Hepatocyte (in vitro differentiated cells): ENCODE measurements at regions not wholly inside any gene's neighbourhood (a gene's known extent, or its start where the extent isn't known, plus 50 kb on each side); places are given as distances from the start of the nearest gene placed in this dataset.

Experiments used
- DNase-seq: peaks from one replicate; pipeline ENCODE4 v3.0.0-alpha.2; 2016; ENCODE audit warnings: low spot score
- H2AFZ ChIP-seq: fragments of 200-600 bp; sonication (generic); 2 replicates; pipeline ENCODE4 v1.6.0; 2016; ENCODE audit warnings: antibody characterized with exemption, mild to moderate bottlenecking
- H3K27ac ChIP-seq: fragments of 200-600 bp; sonication (generic); 2 replicates; pipeline ENCODE4 v1.5.1; 2016; ENCODE audit warnings: mild to moderate bottlenecking
- H3K27me3 ChIP-seq: fragments of 200-600 bp; sonication (generic); 2 replicates; pipeline ENCODE4 v1.6.1; 2016
- H3K36me3 ChIP-seq: fragments of 200-600 bp; sonication (generic); replicated peaks from 2 replicates; pipeline ENCODE4 v1.5.1; 2016; ENCODE audit warnings: low read depth; ENCODE audit not compliant: insufficient read depth
- H3K4me1 ChIP-seq: fragments of 200-600 bp; sonication (generic); 2 replicates; pipeline ENCODE4 v1.5.1; 2016; ENCODE audit warnings: mild to moderate bottlenecking, moderate library complexity; ENCODE audit not compliant: insufficient read depth
- H3K4me2 ChIP-seq: fragments of 200-600 bp; sonication (generic); 2 replicates; pipeline ENCODE4 v1.6.0; 2016
- H3K4me3 ChIP-seq: fragments of 200-600 bp; sonication (generic); 2 replicates; pipeline ENCODE4 v1.5.1; 2016; ENCODE audit warnings: mild to moderate bottlenecking
- H3K79me2 ChIP-seq: fragments of 200-600 bp; sonication (generic); 2 replicates; pipeline ENCODE4 v1.6.0; 2017; ENCODE audit warnings: mild to moderate bottlenecking
- H3K9me2 ChIP-seq: fragments of 200-600 bp; sonication (generic); replicated peaks from 2 replicates; pipeline ENCODE4 v1.6.0; 2017; ENCODE audit warnings: mild to moderate bottlenecking; ENCODE audit not compliant: insufficient read depth
- H3K9me3 ChIP-seq: fragments of 200-600 bp; sonication (generic); 2 replicates; pipeline ENCODE4 v1.5.1; 2016; ENCODE audit warnings: low read depth, mild to moderate bottlenecking
- H4K20me1 ChIP-seq: fragments of 200-600 bp; sonication (generic); 2 replicates; pipeline ENCODE4 v1.6.0; 2016; ENCODE audit warnings: mild to moderate bottlenecking; ENCODE audit not compliant: insufficient read depth, poor library complexity, severe bottlenecking
- EZH2 ChIP-seq: fragments of 200-600 bp; sonication (generic); IDR thresholded peaks from 2 replicates; pipeline ENCODE4 v1.6.1; 2016; ENCODE audit warnings: antibody characterized with exemption, mild to moderate bottlenecking, borderline replicate concordance
- EZH2phosphoT487 ChIP-seq: fragments of 200-600 bp; sonication (generic); IDR thresholded peaks from one replicate; pipeline ENCODE4 v1.6.1; 2018; ENCODE audit warnings: antibody characterized with exemption, mild to moderate bottlenecking, low read depth, moderate library complexity; ENCODE audit not compliant: unreplicated experiment, severe bottlenecking
- WGBS: methylation state at CpG from one replicate; pipeline ENCODE4 v1.1.6; 2016; ENCODE audit warnings: low lambda C conversion rate; ENCODE audit errors: missing lambda C conversion rate; 5-methylcytosine and 5-hydroxymethylcytosine counted together
- TF ChIP-seq, protein P1 (sequence below): fragments of 200-600 bp; sonication (generic); IDR thresholded peaks from 2 replicates; pipeline ENCODE4 v1.5.1; 2016; ENCODE audit warnings: antibody characterized with exemption, mild to moderate bottlenecking; ENCODE audit not compliant: poor library complexity

DNA sequence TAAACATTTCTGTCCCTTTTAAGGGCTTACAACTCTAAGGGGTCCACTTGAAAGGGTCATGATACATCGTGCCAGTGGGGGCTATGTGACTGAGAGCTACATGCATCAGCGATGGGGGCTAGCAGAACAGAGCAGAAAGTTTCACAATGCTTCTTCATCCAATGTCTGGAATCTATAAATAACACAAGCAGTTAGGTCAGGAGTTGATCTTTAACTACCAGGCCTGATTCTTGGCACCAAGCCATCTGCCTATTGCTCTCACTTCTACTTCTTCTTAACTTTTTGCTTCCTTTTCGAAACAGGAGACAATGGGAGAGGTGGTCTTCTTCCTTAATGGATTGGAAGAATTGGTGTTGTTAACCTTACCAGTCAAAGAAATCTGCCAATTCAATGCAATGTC lies 410.0 kb downstream of the TGFB2 start:
- no peaks in the 10 kb centered on the region for H3K27me3 ChIP-seq
- H3K4me1 ChIP-seq = no peaks in the 10 kb centered on the region
- H3K27ac ChIP-seq = no peak overlapping the region
- no peak overlapping the region for H3K4me3 ChIP-seq
- H3K9me2 ChIP-seq = no peaks in the 10 kb centered on the region
- 91% methylated on average over 3 of the region's 3 CpGs for WGBS
- no peak overlapping the region for H2AFZ ChIP-seq
- H3K36me3 ChIP-seq = no peaks in the 10 kb centered on the region
- TF ChIP-seq, protein P1, sequence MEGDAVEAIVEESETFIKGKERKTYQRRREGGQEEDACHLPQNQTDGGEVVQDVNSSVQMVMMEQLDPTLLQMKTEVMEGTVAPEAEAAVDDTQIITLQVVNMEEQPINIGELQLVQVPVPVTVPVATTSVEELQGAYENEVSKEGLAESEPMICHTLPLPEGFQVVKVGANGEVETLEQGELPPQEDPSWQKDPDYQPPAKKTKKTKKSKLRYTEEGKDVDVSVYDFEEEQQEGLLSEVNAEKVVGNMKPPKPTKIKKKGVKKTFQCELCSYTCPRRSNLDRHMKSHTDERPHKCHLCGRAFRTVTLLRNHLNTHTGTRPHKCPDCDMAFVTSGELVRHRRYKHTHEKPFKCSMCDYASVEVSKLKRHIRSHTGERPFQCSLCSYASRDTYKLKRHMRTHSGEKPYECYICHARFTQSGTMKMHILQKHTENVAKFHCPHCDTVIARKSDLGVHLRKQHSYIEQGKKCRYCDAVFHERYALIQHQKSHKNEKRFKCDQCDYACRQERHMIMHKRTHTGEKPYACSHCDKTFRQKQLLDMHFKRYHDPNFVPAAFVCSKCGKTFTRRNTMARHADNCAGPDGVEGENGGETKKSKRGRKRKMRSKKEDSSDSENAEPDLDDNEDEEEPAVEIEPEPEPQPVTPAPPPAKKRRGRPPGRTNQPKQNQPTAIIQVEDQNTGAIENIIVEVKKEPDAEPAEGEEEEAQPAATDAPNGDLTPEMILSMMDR = no peak
- no peak for TF ChIP-seq EZH2phosphoT487
- no peak for TF ChIP-seq EZH2
- no peaks in the 10 kb centered on the region for H3K9me3 ChIP-seq
- H4K20me1 ChIP-seq = no peaks in the 10 kb centered on the region
- DNase-seq = peak; percentile 43
- H3K4me2 ChIP-seq = no peak overlapping the region
- H3K79me2 ChIP-seq = no peaks in the 10 kb centered on the region

DNA sequence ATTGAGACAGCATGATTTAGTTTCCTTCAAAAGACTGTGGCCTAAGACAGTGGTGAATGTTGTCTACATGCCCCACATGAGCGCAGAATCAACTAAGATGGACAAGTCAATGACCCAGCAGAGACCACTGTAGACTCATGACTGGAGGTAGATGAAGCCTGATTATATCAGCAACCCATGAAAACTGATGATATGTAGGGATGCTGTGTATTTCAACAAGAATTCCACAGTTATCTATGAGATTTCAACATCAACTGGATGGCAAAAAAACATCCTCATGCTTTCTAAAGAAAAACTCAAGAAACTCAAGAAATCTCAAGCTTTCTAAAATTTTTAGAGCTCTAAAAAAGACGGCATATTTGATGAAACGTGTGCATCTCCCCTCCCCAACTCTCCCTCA lies 413.9 kb upstream of the LYPLAL1 start:
- H2AFZ ChIP-seq = no peak overlapping the region
- H3K27ac ChIP-seq = no peak overlapping the region
- WGBS = 86% methylated on average over 3 of the region's 3 CpGs
- no peak for TF ChIP-seq EZH2phosphoT487
- TF ChIP-seq, protein P1 = no peak
- TF ChIP-seq EZH2 = no peak
- no peaks in the 10 kb centered on the region for H4K20me1 ChIP-seq
- no peaks in the 10 kb centered on the region for H3K79me2 ChIP-seq
- DNase-seq = no peak
- no peak overlapping the region for H3K4me3 ChIP-seq
- H3K4me2 ChIP-seq = no peak overlapping the region
- H3K27me3 ChIP-seq = no peaks in the 10 kb centered on the region
- no peaks in the 10 kb centered on the region for H3K36me3 ChIP-seq
- no peaks in the 10 kb centered on the region for H3K9me3 ChIP-seq
- H3K9me2 ChIP-seq = no peaks in the 10 kb centered on the region
- H3K4me1 ChIP-seq = no peaks in the 10 kb centered on the region

DNA sequence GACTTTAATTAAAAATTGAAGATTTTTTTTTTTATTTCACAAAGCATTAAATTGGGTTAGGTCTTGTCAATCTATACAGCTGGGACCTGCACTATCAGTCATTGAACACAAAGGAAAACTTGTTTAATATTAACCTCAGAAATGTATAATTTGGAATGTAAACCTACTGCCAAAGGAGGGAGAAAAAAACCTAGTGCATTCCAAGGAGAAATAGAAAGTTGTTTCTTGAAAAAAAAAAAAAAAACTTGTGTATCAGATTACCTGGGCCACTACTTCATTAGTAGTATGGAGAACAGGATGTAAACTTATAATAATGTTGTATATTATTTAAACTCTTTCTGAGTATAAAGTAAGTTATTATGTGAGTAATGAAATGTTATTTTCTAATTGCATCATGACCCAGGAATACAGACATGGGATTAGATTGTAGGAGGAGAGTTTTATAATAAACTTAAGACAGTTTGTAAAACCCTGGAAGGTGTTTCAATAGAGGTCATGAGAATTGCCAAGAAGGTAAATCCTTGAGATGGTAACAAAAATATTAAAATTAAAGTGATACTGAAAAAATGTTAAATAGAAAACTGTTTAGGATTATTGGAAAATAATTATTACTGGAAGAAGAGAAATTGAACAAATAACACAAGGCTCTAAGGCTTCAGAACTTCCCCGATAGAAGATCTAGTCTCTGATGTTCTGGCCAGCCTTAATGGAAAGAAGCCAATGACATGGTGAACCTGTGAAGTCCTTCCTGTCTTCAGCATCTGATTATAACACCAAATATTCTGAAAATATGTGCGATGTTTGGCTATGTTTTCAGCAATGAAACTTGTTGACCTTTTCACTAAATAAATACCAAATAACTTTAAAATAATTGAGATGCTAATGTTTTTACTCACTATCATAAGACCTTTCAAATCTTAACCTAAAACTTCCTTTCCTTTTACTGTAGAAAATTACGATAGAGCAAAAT lies 412.8 kb upstream of the LYPLAL1 start:
- no peak overlapping the region for H3K4me3 ChIP-seq
- no peaks in the 10 kb centered on the region for H3K9me2 ChIP-seq
- H3K36me3 ChIP-seq = no peaks in the 10 kb centered on the region
- H3K79me2 ChIP-seq = no peaks in the 10 kb centered on the region
- H3K9me3 ChIP-seq = no peaks in the 10 kb centered on the region
- H3K27ac ChIP-seq = no peak overlapping the region
- no peaks in the 10 kb centered on the region for H3K27me3 ChIP-seq
- no peak overlapping the region for H2AFZ ChIP-seq
- WGBS = 92% methylated on average over 3 of the region's 3 CpGs
- H4K20me1 ChIP-seq = no peaks in the 10 kb centered on the region
- DNase-seq = no peak
- H3K4me2 ChIP-seq = no peak overlapping the region
- H3K4me1 ChIP-seq = no peaks in the 10 kb centered on the region
- TF ChIP-seq, protein P1 = no peak
- TF ChIP-seq EZH2phosphoT487 (no peak), EZH2 (no peak)
